ENCODE measurements at regions not wholly inside any gene's neighbourhood (a gene's known extent, or its start where the extent isn't known, plus 50 kb on each side); places are given as distances from the start of the nearest gene placed in this dataset.
"Not testable (repeated sequence)": the region's sequence is repeated elsewhere in the genome, so short reads cannot be mapped to it uniquely, and the experiment has no call there.

- DNase-seq = peak; percentile 60
Observed at GRCh38 chr22:26835929-26836528, 178.6 kb downstream of the MIAT start.

GRCh38 chr22:26837784-26838470, 180.5 kb downstream of the MIAT start:
- in situ Hi-C loops (cut with MboI; ENCODE audit: low pct_unique_long_range_greater_than_20kb, low sequenced_read_pairs) = no loop called here
- DNase-seq = no peak

More at GRCh38 chr22:26835929-26836528, 178.6 kb downstream of the MIAT start:
- in situ Hi-C loops (cut with MboI; ENCODE audit: low pct_unique_long_range_greater_than_20kb, low sequenced_read_pairs) = no loop called here

DNA sequence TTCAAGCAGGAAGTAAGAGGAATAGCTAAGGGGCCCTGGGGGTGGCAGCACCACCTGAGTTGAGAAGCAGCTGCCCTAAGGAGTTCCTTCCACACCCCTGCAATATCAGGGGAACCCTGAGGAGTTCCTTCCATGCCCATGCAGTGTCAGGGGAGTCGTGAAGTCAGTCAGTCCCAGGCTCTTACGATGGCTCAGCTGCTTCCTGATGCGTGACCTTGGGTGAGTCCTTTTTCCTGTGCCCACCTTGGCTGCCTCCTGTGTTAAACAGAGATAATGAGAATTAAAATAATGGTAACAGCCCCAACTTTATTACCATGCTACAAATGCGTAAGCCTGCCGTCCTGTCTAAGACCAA, 181.1 kb downstream of the MIAT start:
- in situ Hi-C loops (cut with MboI; ENCODE audit: low pct_unique_long_range_greater_than_20kb, low sequenced_read_pairs) = no loop called here
- DNase-seq = no peak

GRCh38 chr22:26839216-26839615, 181.8 kb downstream of the MIAT start:
- in situ Hi-C loops (cut with MboI; ENCODE audit: low pct_unique_long_range_greater_than_20kb, low sequenced_read_pairs) = no loop called here
- DNase-seq = no peak

DNA sequence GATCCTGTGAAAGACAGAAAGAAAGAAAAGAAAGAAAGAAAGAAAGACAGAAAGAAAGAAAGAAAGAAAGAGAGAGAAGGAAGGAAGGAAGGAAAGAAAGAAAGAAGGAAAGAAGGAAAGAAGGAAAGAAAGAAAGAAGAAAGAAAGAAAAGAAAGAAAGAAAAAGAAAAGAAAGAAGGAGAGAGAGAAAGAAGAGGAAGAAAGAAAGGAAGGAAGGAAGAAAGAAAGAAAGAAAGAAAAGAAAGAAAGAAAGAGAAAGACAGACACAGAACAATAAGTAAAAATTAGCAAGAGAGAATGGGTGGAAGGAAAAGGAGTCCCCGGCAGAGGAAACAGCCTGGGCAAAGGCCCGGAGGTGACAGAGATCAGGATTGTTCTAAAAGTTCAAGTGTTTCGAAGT, 183.4 kb downstream of the MIAT start:
- in situ Hi-C loops (cut with MboI; ENCODE audit: low pct_unique_long_range_greater_than_20kb, low sequenced_read_pairs) = not testable (repeated sequence)

DNA sequence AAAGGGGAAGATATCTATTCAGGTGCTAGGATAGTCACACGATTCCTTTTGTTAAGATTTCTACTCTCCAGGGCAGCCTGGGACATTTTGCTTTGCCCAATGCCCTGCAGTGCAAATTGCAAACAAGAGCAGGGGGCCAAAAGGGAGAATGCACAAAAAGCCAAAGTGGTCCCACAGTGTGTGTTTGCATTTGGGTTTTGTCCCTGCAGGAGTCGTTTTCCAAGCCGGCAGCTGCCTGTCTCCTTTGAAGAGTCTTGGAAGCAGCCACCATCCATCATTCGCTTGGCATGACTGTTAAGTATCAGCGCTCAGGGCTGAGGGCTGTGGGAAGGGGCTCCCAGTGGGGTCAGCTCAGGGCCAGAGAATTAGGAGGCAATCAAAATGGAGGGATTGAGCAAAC, 184.7 kb downstream of the MIAT start:
- DNase-seq = no peak
- in situ Hi-C loops (cut with MboI; ENCODE audit: low pct_unique_long_range_greater_than_20kb, low sequenced_read_pairs) = no loop called here

More for the DNA sequence above, 183.4 kb downstream of the MIAT start:
- DNase-seq = not testable (repeated sequence)

- in situ Hi-C loops (cut with MboI; ENCODE audit: low pct_unique_long_range_greater_than_20kb, low sequenced_read_pairs) = no loop called here
- peak; percentile 76 for DNase-seq
Observed at GRCh38 chr22:26845021-26845743, 187.8 kb downstream of the MIAT start.

DNA sequence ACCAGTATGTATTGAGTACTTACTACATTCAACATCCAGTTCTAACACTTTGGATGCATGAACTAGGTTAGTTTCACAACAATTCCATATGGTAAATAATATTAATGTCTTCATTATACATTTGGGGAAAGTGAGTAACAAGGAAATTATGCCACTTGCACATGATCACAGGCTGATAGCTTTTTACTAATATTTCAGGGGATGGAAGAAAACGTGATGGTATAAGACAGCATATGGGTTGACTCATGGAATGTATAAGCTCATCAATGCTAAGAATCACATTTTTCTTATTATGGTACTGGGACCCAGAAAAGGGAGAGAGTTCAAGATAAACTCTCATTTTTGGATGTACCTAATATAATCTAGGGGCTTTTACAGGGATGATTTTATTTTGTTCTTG, 188.7 kb downstream of the MIAT start:
- in situ Hi-C loops (cut with MboI; ENCODE audit: low pct_unique_long_range_greater_than_20kb, low sequenced_read_pairs) = no loop called here
- DNase-seq = no peak

DNA sequence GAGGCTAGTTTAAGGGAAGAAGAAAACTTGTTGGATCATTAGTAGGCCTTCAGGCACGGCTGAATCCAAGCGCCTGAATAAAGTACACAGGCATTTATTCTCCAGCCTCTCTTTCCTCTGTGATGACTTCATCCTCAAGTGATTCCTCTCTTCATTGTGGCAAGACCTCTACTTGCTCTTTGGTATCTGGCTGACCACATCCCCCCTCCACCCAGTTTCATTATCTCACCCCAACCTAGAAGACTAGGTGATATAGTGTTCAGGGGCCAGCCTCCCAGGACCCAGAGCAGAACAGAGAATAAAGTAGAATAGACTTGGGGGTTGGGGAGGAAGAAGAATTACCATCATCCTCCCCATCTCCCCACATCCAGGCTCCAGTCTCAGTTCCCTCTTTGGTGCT, 189.3 kb downstream of the MIAT start:
- DNase-seq = no peak
- in situ Hi-C loops (cut with MboI; ENCODE audit: low pct_unique_long_range_greater_than_20kb, low sequenced_read_pairs) = no loop called here

DNA sequence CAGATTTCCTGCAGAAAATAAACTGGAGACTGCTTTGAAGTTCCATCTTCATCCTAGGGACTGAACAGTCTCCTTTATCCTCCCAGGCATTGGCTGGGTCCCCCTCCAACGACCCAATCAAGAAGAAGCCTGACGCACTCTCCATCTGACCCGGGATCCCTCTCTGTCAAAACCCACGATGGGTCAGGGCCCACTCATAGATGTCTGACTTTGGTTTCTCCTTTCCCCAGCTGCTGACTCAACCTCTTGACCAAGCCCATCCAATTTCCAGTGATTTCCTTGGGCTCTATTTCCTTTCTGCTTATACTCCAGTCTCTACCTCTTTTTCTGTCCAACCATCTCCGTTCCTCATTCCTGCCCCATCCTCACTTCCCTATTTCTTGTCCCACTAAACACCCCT, 189.7 kb downstream of the MIAT start:
- no peak for DNase-seq
- in situ Hi-C loops (cut with MboI; ENCODE audit: low pct_unique_long_range_greater_than_20kb, low sequenced_read_pairs) = no loop called here

- in situ Hi-C loops (cut with MboI; ENCODE audit: low pct_unique_long_range_greater_than_20kb, low sequenced_read_pairs) = no loop called here
- no peak for DNase-seq
Observed at GRCh38 chr22:26847816-26848215, 190.4 kb downstream of the MIAT start.

GRCh38 chr22:26848244-26848920, 191.0 kb downstream of the MIAT start:
- in situ Hi-C loops (cut with MboI; ENCODE audit: low pct_unique_long_range_greater_than_20kb, low sequenced_read_pairs) = no loop called here
- DNase-seq = no peak

GRCh38 chr22:26849575-26849974, 192.2 kb downstream of the MIAT start:
- in situ Hi-C loops (cut with MboI; ENCODE audit: low pct_unique_long_range_greater_than_20kb, low sequenced_read_pairs) = no loop called here
- DNase-seq = no peak

- DNase-seq = no peak
- in situ Hi-C loops (cut with MboI; ENCODE audit: low pct_unique_long_range_greater_than_20kb, low sequenced_read_pairs) = no loop called here
Observed at GRCh38 chr22:26851125-26851524, 193.7 kb downstream of the MIAT start.

- in situ Hi-C loops (cut with MboI; ENCODE audit: low pct_unique_long_range_greater_than_20kb, low sequenced_read_pairs) = no loop called here
- DNase-seq = peak; percentile 11
Observed at GRCh38 chr22:26852176-26852575, 194.8 kb downstream of the MIAT start.

GRCh38 chr22:26853071-26853470, 195.7 kb downstream of the MIAT start:
- in situ Hi-C loops (cut with MboI; ENCODE audit: low pct_unique_long_range_greater_than_20kb, low sequenced_read_pairs) = no loop called here
- no peak for DNase-seq

- DNase-seq = no peak
Observed at GRCh38 chr22:26853495-26853894, 196.1 kb downstream of the MIAT start.

GRCh38 chr22:26857169-26857568, 199.8 kb downstream of the MIAT start:
- DNase-seq = no peak
- in situ Hi-C loops (cut with MboI; ENCODE audit: low pct_unique_long_range_greater_than_20kb, low sequenced_read_pairs) = no loop called here

More at GRCh38 chr22:26853495-26853894, 196.1 kb downstream of the MIAT start:
- in situ Hi-C loops (cut with MboI; ENCODE audit: low pct_unique_long_range_greater_than_20kb, low sequenced_read_pairs) = no loop called here

DNA sequence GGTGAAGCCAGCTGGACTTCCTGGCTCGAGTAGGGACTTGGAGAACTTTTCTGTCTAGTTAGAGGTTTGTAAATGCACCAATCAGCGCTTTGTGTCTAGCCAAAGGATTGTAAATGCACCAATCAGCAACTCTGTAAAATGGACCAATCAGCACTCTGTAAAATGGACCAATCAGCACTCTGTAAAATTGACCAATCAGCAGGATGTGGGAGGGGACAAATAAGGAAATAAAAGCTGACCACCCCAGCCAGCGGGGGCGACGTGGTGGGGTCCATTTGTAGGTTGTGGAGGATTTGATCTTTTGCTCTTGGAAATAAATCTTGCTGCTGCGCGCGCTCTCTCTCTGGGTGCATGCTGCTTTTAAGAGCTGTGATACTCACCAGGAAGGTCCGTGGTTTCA, 202.9 kb downstream of the MIAT start:
- no peak for DNase-seq
- in situ Hi-C loops (cut with MboI; ENCODE audit: low pct_unique_long_range_greater_than_20kb, low sequenced_read_pairs) = no loop called here

DNA sequence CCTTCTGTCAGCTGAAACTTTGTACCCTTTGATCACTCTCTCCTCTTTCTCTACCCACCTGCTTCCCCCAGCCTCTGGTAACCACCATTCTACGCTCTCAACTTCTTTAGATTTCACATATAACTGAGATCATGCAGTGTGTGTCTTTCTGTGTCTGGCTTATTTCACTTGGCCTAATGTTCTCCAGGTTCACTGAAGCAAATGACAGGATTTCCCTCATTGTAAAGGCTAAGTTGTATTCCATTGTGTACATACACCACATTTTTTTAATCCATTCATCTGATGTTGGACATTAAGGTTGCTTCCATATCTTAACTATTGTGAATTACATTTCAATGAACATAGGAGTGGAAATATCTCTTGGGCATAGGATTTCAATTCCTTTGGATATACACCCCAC, 207.6 kb downstream of the MIAT start:
- in situ Hi-C loops (cut with MboI; ENCODE audit: low pct_unique_long_range_greater_than_20kb, low sequenced_read_pairs) = no loop called here
- no peak for DNase-seq
